ENCODE measurements at regions not wholly inside any gene's neighbourhood (a gene's known extent, or its start where the extent isn't known, plus 50 kb on each side); places are given as distances from the start of the nearest gene placed in this dataset.

GRCh38 chrX:115906881-115907280 lies 263.7 kb upstream of the AGTR2 start:
- intact Hi-C loops (cut with DNase I; ENCODE audit: low total_unique reads) = no loop called here
- TF ChIP-seq POLR2A (IDR thresholded peaks at IDR 0.05) (no peak), CTCF (IDR thresholded peaks at IDR 0.05) (no peak)
- DNase-seq = no peak
- peaks cover 0 to 15% (median 7%) of the 10 kb centered on the region in 4 donors for H3K9me3 ChIP-seq
- no peak overlapping the region for H3K4me3 ChIP-seq
- H3K27ac ChIP-seq = no peak overlapping the region
- no peaks in the 10 kb centered on the region for H3K4me1 ChIP-seq
- peaks cover 0 to 16% (median 0%) of the 10 kb centered on the region in 3 donors for H3K27me3 ChIP-seq
- 74 to 100% (median 92%) methylated on average over 2 to 3 of the region's 3 CpGs for WGBS, 5 donors
- no peaks in the 10 kb centered on the region for H3K36me3 ChIP-seq

DNA sequence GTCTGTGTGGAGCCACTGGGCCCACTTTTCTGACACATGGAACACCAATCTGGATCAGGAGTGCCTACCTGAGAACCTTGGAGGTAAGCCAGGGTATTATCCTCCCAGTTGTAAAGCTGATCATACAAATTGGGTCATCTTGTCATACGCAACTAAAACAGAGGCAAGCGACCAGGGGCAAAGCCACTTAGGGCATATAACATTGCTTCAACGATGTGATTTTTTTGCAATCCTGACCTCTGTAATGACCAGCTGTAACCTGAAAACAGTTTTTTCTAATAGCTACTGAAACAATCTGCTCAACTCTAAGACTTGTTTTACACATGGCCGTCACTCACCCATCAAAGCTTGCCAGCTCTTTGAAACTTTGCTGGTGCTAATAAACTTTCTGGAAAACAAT lies 261.5 kb upstream of the AGTR2 start:
- intact Hi-C loops (cut with DNase I; ENCODE audit: low total_unique reads) = no loop called here
- no peaks in the 10 kb centered on the region for H3K4me1 ChIP-seq
- DNase-seq = no peak
- WGBS, 5 donors = 80 to 96% (median 92%) methylated on average over 4 of the region's 4 CpGs
- H3K36me3 ChIP-seq = no peaks in the 10 kb centered on the region
- peaks cover 0 to 17% (median 8%) of the 10 kb centered on the region in 4 donors for H3K9me3 ChIP-seq
- TF ChIP-seq POLR2A (IDR thresholded peaks at IDR 0.05) (no peak), POLR2AphosphoS5 (IDR thresholded peaks at IDR 0.05) (no peak), CTCF (IDR thresholded peaks at IDR 0.05) (no peak), EP300 (IDR thresholded peaks at IDR 0.05) (no peak)
- H3K27me3 ChIP-seq = peaks cover 0 to 16% (median 0%) of the 10 kb centered on the region in 3 donors
- H3K27ac ChIP-seq = no peak overlapping the region
- H3K4me3 ChIP-seq = no peak overlapping the region

DNA sequence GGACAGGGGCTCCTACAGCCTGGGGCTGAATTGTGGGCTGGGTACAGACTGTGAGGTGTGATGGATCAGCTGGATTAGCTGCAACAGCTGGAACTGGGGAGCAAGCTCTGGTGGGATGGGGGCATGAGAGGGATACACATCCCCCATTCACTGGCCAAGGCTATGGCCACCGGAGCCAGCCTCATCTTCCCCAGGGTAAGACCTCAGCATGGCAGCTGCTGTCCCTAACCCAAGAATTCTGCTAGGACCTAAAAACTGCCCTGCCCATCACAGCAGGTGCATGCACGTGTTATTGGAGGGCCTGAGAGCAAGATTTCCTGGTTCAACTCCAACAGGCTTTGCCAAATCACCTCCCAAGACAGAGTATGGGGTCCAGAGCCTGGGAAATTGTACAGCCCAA lies 258.6 kb upstream of the AGTR2 start:
- Histone ChIP-seq H3K27me3 (peaks cover 0 to 5% (median 0%) of the 10 kb centered on the region in 3 donors), H3K9me3 (peaks cover 0 to 22% (median 12%) of the 10 kb centered on the region in 4 donors), H3K27ac (no peak overlapping the region), H3K4me1 (no peaks in the 10 kb centered on the region), H3K36me3 (no peaks in the 10 kb centered on the region), H3K4me3 (no peak overlapping the region)
- TF ChIP-seq POLR2A (IDR thresholded peaks at IDR 0.05) = no peak
- TF ChIP-seq CTCF (IDR thresholded peaks at IDR 0.05) = no peak
- no peak for TF ChIP-seq POLR2AphosphoS5 (IDR thresholded peaks at IDR 0.05)
- no peak for TF ChIP-seq EP300 (IDR thresholded peaks at IDR 0.05)
- DNase-seq = no peak
- intact Hi-C loops (cut with DNase I; ENCODE audit: low total_unique reads) = no loop called here
- WGBS, 5 donors = 30 to 100% (median 93%) methylated on average over 1 to 2 of the region's 2 CpGs

GRCh38 chrX:115912372-115912897 lies 258.1 kb upstream of the AGTR2 start:
- Histone ChIP-seq H3K4me3 (no peak overlapping the region), H3K27ac (no peak overlapping the region), H3K4me1 (no peaks in the 10 kb centered on the region), H3K9me3 (peaks cover 0 to 24% (median 15%) of the 10 kb centered on the region in 4 donors), H3K27me3 (peaks cover 0 to under 1% (median 0%) of the 10 kb centered on the region in 3 donors), H3K36me3 (no peaks in the 10 kb centered on the region)
- DNase-seq = no peak
- intact Hi-C loops (cut with DNase I; ENCODE audit: low total_unique reads) = no loop called here
- WGBS, 5 donors = 40 to 96% (median 80%) methylated on average over 1 to 2 of the region's 2 CpGs
- TF ChIP-seq EP300 (IDR thresholded peaks at IDR 0.05) (no peak), POLR2AphosphoS5 (IDR thresholded peaks at IDR 0.05) (no peak), POLR2A (IDR thresholded peaks at IDR 0.05) (no peak), CTCF (IDR thresholded peaks at IDR 0.05) (no peak)

Measured in stomach (tissue), 8 donors.